Spinal cord (tissue), 9 donors: ENCODE measurements at regions not wholly inside any gene's neighbourhood (a gene's known extent, or its start where the extent isn't known, plus 50 kb on each side); places are given as distances from the start of the nearest gene placed in this dataset.

Experiments used
- DNase-seq, 6 donors: peaks; one replicate each; pipeline versions ENCODE4 v3.0.0 to v3.0.0-alpha.2; 2013 to 2015; ENCODE audit warnings: low spot score in 6 of 6, low read depth in 4 of 6
- H3K27ac ChIP-seq: one replicate; pipeline ENCODE4 v1.5.1; 2013; ENCODE audit warnings: low read depth, low read length, control low read depth
- H3K27me3 ChIP-seq: one replicate; pipeline ENCODE4 v1.6.1; 2013; ENCODE audit warnings: low read length; ENCODE audit not compliant: control insufficient read depth, insufficient read depth
- H3K36me3 ChIP-seq: one replicate; pipeline ENCODE4 v1.6.1; 2013; ENCODE audit warnings: low read length; ENCODE audit not compliant: control insufficient read depth, insufficient read depth
- H3K4me1 ChIP-seq: one replicate; pipeline ENCODE4 v1.6.1; 2013; ENCODE audit warnings: low read length; ENCODE audit not compliant: control insufficient read depth, insufficient read depth
- H3K4me3 ChIP-seq: one replicate; pipeline ENCODE4 v1.5.1; 2013; ENCODE audit warnings: low read depth, low read length, control low read depth
- H3K9me3 ChIP-seq: one replicate; pipeline ENCODE4 v1.6.1; 2013; ENCODE audit warnings: low read length; ENCODE audit not compliant: control insufficient read depth, insufficient read depth
- WGBS: methylation state at CpG from one replicate; pipeline ENCODE4 v1.1.5; 2013; ENCODE audit warnings: missing lambda C conversion rate; ENCODE audit not compliant: insufficient coverage; 5-methylcytosine and 5-hydroxymethylcytosine counted together
- donor health status: healthy.

- DNase-seq: no peak
- Histone ChIP-seq H3K9me3 (no peaks in the 10 kb centered on the region), H3K4me1 (no peaks in the 10 kb centered on the region), H3K27me3 (no peaks in the 10 kb centered on the region), H3K27ac (no peak overlapping the region), H3K36me3 (no peaks in the 10 kb centered on the region), H3K4me3 (no peak overlapping the region)
- 64% methylated on average over 3 of the region's 3 CpGs for WGBS
Measured at GRCh38 chrX:143935601-143936000, 51.7 kb downstream of the UBE2NL start.

- no CpG with 5 or more reads among the region's 5 CpGs for WGBS
Measured at GRCh38 chrX:143940119-143940518, 56.2 kb downstream of the UBE2NL start.

GRCh38 chrX:143945171-143945570 is 61.3 kb downstream of the UBE2NL start:
- peaks cover 3% of the 10 kb centered on the region for H3K9me3 ChIP-seq
- H3K27me3 ChIP-seq: no peaks in the 10 kb centered on the region
- no peaks in the 10 kb centered on the region for H3K4me1 ChIP-seq
- no peak overlapping the region for H3K4me3 ChIP-seq
- WGBS: 80% methylated on average over 1 of the region's 2 CpGs
- no peaks in the 10 kb centered on the region for H3K36me3 ChIP-seq
- DNase-seq: no peak
- H3K27ac ChIP-seq: no peak overlapping the region

More at GRCh38 chrX:143940119-143940518, 56.2 kb downstream of the UBE2NL start:
- no peak for DNase-seq
- no peak overlapping the region for H3K27ac ChIP-seq
- no peaks in the 10 kb centered on the region for H3K27me3 ChIP-seq
- no peaks in the 10 kb centered on the region for H3K4me1 ChIP-seq
- no peaks in the 10 kb centered on the region for H3K9me3 ChIP-seq
- no peak overlapping the region for H3K4me3 ChIP-seq
- H3K36me3 ChIP-seq: no peaks in the 10 kb centered on the region

GRCh38 chrX:143964549-143964948 is 80.7 kb downstream of the UBE2NL start:
- 78% methylated on average over 6 of the region's 6 CpGs for WGBS
- H3K9me3 ChIP-seq: no peaks in the 10 kb centered on the region
- H3K27ac ChIP-seq: no peak overlapping the region
- no peaks in the 10 kb centered on the region for H3K36me3 ChIP-seq
- no peak overlapping the region for H3K4me3 ChIP-seq
- no peaks in the 10 kb centered on the region for H3K4me1 ChIP-seq
- no peaks in the 10 kb centered on the region for H3K27me3 ChIP-seq
- DNase-seq: no peak

- H3K9me3 ChIP-seq: no peaks in the 10 kb centered on the region
- no peak for DNase-seq
- no peak overlapping the region for H3K27ac ChIP-seq
- 52% methylated on average over 4 of the region's 4 CpGs for WGBS
- H3K27me3 ChIP-seq: no peaks in the 10 kb centered on the region
- no peaks in the 10 kb centered on the region for H3K4me1 ChIP-seq
- no peaks in the 10 kb centered on the region for H3K36me3 ChIP-seq
- no peak overlapping the region for H3K4me3 ChIP-seq
Measured at GRCh38 chrX:143988356-143988755, 104.5 kb downstream of the UBE2NL start.

- Histone ChIP-seq H3K4me3 (no peak overlapping the region), H3K9me3 (no peaks in the 10 kb centered on the region), H3K4me1 (no peaks in the 10 kb centered on the region), H3K27me3 (no peaks in the 10 kb centered on the region), H3K36me3 (no peaks in the 10 kb centered on the region), H3K27ac (no peak overlapping the region)
- no peak for DNase-seq
- no CpG with 5 or more reads among the region's 1 CpG for WGBS
Measured at GRCh38 chrX:143994206-143994605, 110.3 kb downstream of the UBE2NL start.

GRCh38 chrX:143998261-143998660 is 114.4 kb downstream of the UBE2NL start:
- H3K4me1 ChIP-seq: no peaks in the 10 kb centered on the region
- no peak for DNase-seq
- H3K36me3 ChIP-seq: no peaks in the 10 kb centered on the region
- no peak overlapping the region for H3K4me3 ChIP-seq
- 86% methylated on average over 6 of the region's 6 CpGs for WGBS
- H3K9me3 ChIP-seq: no peaks in the 10 kb centered on the region
- no peak overlapping the region for H3K27ac ChIP-seq
- no peaks in the 10 kb centered on the region for H3K27me3 ChIP-seq

GRCh38 chrX:144006811-144007210 is 122.9 kb downstream of the UBE2NL start:
- no peaks in the 10 kb centered on the region for H3K4me1 ChIP-seq
- H3K36me3 ChIP-seq: no peaks in the 10 kb centered on the region
- no peak for DNase-seq
- H3K4me3 ChIP-seq: no peak overlapping the region
- H3K27ac ChIP-seq: no peak overlapping the region
- H3K9me3 ChIP-seq: no peaks in the 10 kb centered on the region
- no peaks in the 10 kb centered on the region for H3K27me3 ChIP-seq

GRCh38 chrX:144040793-144041192 is 156.9 kb downstream of the UBE2NL start:
- no peak overlapping the region for H3K27ac ChIP-seq
- no peak for DNase-seq
- no CpG with 5 or more reads among the region's 2 CpGs for WGBS

DNA sequence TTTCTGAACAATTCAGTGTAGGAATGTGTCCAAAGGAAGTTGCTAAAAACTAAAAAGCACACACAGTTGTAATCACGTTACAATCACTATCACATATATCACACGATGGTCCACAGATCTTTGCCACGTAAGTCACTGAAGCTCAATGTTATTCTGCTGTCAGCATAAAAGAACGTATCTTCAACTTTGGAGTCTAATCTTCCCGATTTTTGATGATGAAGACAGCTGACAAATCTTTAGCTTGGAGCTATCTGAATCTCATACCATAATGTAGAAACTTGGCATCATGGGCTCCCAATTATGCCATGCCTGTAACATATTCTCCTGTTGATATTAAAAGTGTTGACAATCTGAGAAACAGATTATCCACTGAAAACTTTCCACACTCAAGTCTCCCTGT is 158.4 kb downstream of the UBE2NL start:
- Histone ChIP-seq H3K9me3 (peaks cover under 1% of the 10 kb centered on the region), H3K36me3 (no peaks in the 10 kb centered on the region), H3K27me3 (no peaks in the 10 kb centered on the region), H3K27ac (no peak overlapping the region), H3K4me1 (no peaks in the 10 kb centered on the region), H3K4me3 (no peak overlapping the region)
- WGBS: 75% methylated on average over 5 of the region's 5 CpGs
- peak in 1 of 6 donors; percentile 55 for DNase-seq

More at GRCh38 chrX:144040793-144041192, 156.9 kb downstream of the UBE2NL start:
- Histone ChIP-seq H3K9me3 (no peaks in the 10 kb centered on the region), H3K36me3 (no peaks in the 10 kb centered on the region), H3K27me3 (no peaks in the 10 kb centered on the region), H3K4me1 (no peaks in the 10 kb centered on the region), H3K4me3 (no peak overlapping the region)
